PC-3 (cell line): ENCODE measurements at regions not wholly inside any gene's neighbourhood (a gene's known extent, or its start where the extent isn't known, plus 50 kb on each side); places are given as distances from the start of the nearest gene placed in this dataset.

Experiments used
- ATAC-seq: fragments of 200-7000 bp; cut with Tn5 transposase; 2 replicates; pipeline ENCODE4 v1.9.1; 2020; ENCODE audit warnings: mild to moderate bottlenecking, moderate library complexity
- BruUV-seq: library from RNA; stranded (reverse); fragments of 400-500 nt; replicated peaks from 2 replicates; lab custom pipeline; 2021; lab: Mats Ljungman, UMichigan
- CTCF ChIA-PET: fragments of 300-600 bp; sonication (Branson Sonifier 250); formaldehyde crosslinking; loops from one replicate; lab custom pipeline; 2022; ENCODE audit warnings: antibody characterized with exemption; lab: Charles Lee
- POLR2A ChIA-PET: fragments of 300-600 bp; sonication (Branson Sonifier 250); formaldehyde crosslinking; loops from one replicate; lab custom pipeline; 2022; ENCODE audit warnings: antibody characterized with exemption; ENCODE audit not compliant: unreplicated experiment; lab: Charles Lee
- DNase-seq: peaks from one replicate; pipeline ENCODE4 v3.0.0-alpha.2; 2015
- H2AFZ ChIP-seq: fragments of 300-600 bp; sonication (generic); 2 replicates; pipeline ENCODE4 v1.6.0; 2016; ENCODE audit warnings: antibody characterized with exemption, low read length
- H3F3A ChIP-seq: fragments of 300-600 bp; sonication (generic); one replicate; pipeline ENCODE4 v1.6.0; 2017; ENCODE audit warnings: antibody characterized with exemption, low read length, control low read depth, mild to moderate bottlenecking; ENCODE audit not compliant: unreplicated experiment
- H3K27ac ChIP-seq: fragments of 300-600 bp; sonication (generic); 2 replicates; pipeline ENCODE4 v1.5.1; 2016; ENCODE audit warnings: mild to moderate bottlenecking, low read length
- H3K27me3 ChIP-seq: fragments of 300-600 bp; sonication (generic); 2 replicates; pipeline ENCODE4 v1.6.1; 2016; ENCODE audit warnings: low read length, mixed read lengths
- H3K36me3 ChIP-seq: fragments of 300-600 bp; sonication (generic); 2 replicates; pipeline ENCODE4 v1.6.1; 2016; ENCODE audit warnings: low read depth, mixed run types, low read length, mixed read lengths
- H3K4me1 ChIP-seq: fragments of 300-600 bp; sonication (generic); 2 replicates; pipeline ENCODE4 v1.5.1; 2016; ENCODE audit warnings: low read length; ENCODE audit not compliant: insufficient read depth
- H3K4me2 ChIP-seq: fragments of 300-600 bp; sonication (generic); 2 replicates; pipeline ENCODE4 v1.6.0; 2016; ENCODE audit warnings: low read length
- H3K4me3 ChIP-seq: fragments of 300-600 bp; sonication (generic); 2 replicates; pipeline ENCODE4 v1.5.1; 2016; ENCODE audit warnings: mild to moderate bottlenecking, low read length, mixed read lengths
- H3K79me2 ChIP-seq: fragments of 300-600 bp; sonication (generic); 2 replicates; pipeline ENCODE4 v1.6.1; 2017; ENCODE audit warnings: low read length, mixed read lengths
- H3K9ac ChIP-seq: fragments of 300-600 bp; sonication (generic); 2 replicates; pipeline ENCODE4 v1.6.0; 2016; ENCODE audit warnings: mild to moderate bottlenecking, low read length
- H3K9me2 ChIP-seq: fragments of 300-600 bp; sonication (generic); replicated peaks from 2 replicates; pipeline ENCODE4 v1.6.1; 2016; ENCODE audit warnings: mixed run types, low read length, mixed read lengths
- H3K9me3 ChIP-seq: fragments of 300-600 bp; sonication (generic); 2 replicates; pipeline ENCODE4 v1.6.1; 2016; ENCODE audit warnings: low read length, mixed read lengths
- H4K20me1 ChIP-seq: fragments of 300-600 bp; sonication (generic); 2 replicates; pipeline ENCODE4 v1.6.1; 2016; ENCODE audit warnings: low read length, mixed read lengths
- CTCF ChIP-seq: fragments of 300-600 bp; sonication (generic); conservative IDR thresholded peaks from 2 replicates; pipeline ENCODE4 v1.5.1; 2017; ENCODE audit warnings: antibody characterized with exemption, low read depth, mild to moderate bottlenecking, low read length
- EZH2 ChIP-seq: fragments of 300-600 bp; sonication (generic); IDR thresholded peaks from one replicate; pipeline ENCODE4 v1.6.1; 2017; ENCODE audit warnings: antibody characterized with exemption, mild to moderate bottlenecking, low read length; ENCODE audit not compliant: unreplicated experiment
- EZH2phosphoT487 ChIP-seq: fragments of 300-600 bp; sonication (generic); IDR thresholded peaks from 2 replicates; pipeline ENCODE4 v1.6.1; 2018; ENCODE audit warnings: mild to moderate bottlenecking, antibody characterized with exemption, low read length, borderline replicate concordance
- intact Hi-C: fragments of 100-400 bp; cut with micrococcal nuclease; formaldehyde crosslinking; loops from 2 replicates; pipeline ENCODE4 v1.9.0; 2023

GRCh38 chr13:76533251-76533650 is 353.0 kb downstream of the KCTD12 start:
- Histone ChIP-seq H3K4me3 (no peak overlapping the region), H3F3A (no peaks in the 10 kb centered on the region), H3K79me2 (no peaks in the 10 kb centered on the region), H3K4me1 (no peaks in the 10 kb centered on the region), H3K9ac (no peak overlapping the region), H3K4me2 (no peak overlapping the region), H3K36me3 (no peaks in the 10 kb centered on the region), H2AFZ (no peak overlapping the region), H3K27me3 (peaks cover 5% of the 10 kb centered on the region; the same call in 1 of the 2 replicates), H3K27ac (no peak overlapping the region), H3K9me2 (no peaks in the 10 kb centered on the region), H4K20me1 (no peaks in the 10 kb centered on the region), H3K9me3 (no peaks in the 10 kb centered on the region)
- ChIA-PET POLR2A (no interaction called here), CTCF (no interaction called here)
- TF ChIP-seq EZH2 (no peak), CTCF (no peak), EZH2phosphoT487 (no peak)
- no peak for ATAC-seq
- intact Hi-C loops: no loop called here
- no TSS peak for BruUV-seq
- peak; percentile 5 for DNase-seq

- TF ChIP-seq EZH2: no peak
- no peak for TF ChIP-seq EZH2phosphoT487
- TF ChIP-seq CTCF: no peak
- POLR2A ChIA-PET: no interaction called here
Measured at GRCh38 chr13:76527041-76527440, 359.2 kb downstream of the KCTD12 start.

GRCh38 chr13:76523740-76524340 is 362.4 kb downstream of the KCTD12 start:
- TF ChIP-seq EZH2phosphoT487 (no peak), CTCF (no peak), EZH2 (no peak)
- BruUV-seq: no TSS peak
- H3K9me3 ChIP-seq: no peaks in the 10 kb centered on the region
- no peak overlapping the region for H2AFZ ChIP-seq
- H3K27me3 ChIP-seq: peaks cover 5% of the 10 kb centered on the region; the same call in 1 of the 2 replicates
- no peak overlapping the region for H3K9ac ChIP-seq
- H3K4me3 ChIP-seq: no peak overlapping the region
- no peak overlapping the region for H3K27ac ChIP-seq
- intact Hi-C loops: no loop called here
- no peaks in the 10 kb centered on the region for H3K9me2 ChIP-seq
- ChIA-PET CTCF (no interaction called here), POLR2A (no interaction called here)
- no peaks in the 10 kb centered on the region for H3K79me2 ChIP-seq
- H3K4me2 ChIP-seq: no peak overlapping the region
- H4K20me1 ChIP-seq: no peaks in the 10 kb centered on the region
- H3F3A ChIP-seq: no peaks in the 10 kb centered on the region
- no peak for DNase-seq
- no peaks in the 10 kb centered on the region for H3K36me3 ChIP-seq
- ATAC-seq: no peak
- no peaks in the 10 kb centered on the region for H3K4me1 ChIP-seq

More at GRCh38 chr13:76527041-76527440, 359.2 kb downstream of the KCTD12 start:
- CTCF ChIA-PET: no interaction called here
- ATAC-seq (no peak), DNase-seq (no peak)
- H3K9ac ChIP-seq: no peak overlapping the region
- H3K36me3 ChIP-seq: no peaks in the 10 kb centered on the region
- BruUV-seq: no TSS peak
- intact Hi-C loops: no loop called here
- no peak overlapping the region for H2AFZ ChIP-seq
- no peaks in the 10 kb centered on the region for H3K79me2 ChIP-seq
- no peaks in the 10 kb centered on the region for H3K9me3 ChIP-seq
- H3K4me3 ChIP-seq: no peak overlapping the region
- no peak overlapping the region for H3K27ac ChIP-seq
- H3K9me2 ChIP-seq: no peaks in the 10 kb centered on the region
- peaks cover 10% of the 10 kb centered on the region; the same call in 1 of the 2 replicates for H3K27me3 ChIP-seq
- no peaks in the 10 kb centered on the region for H4K20me1 ChIP-seq
- no peaks in the 10 kb centered on the region for H3K4me1 ChIP-seq
- H3K4me2 ChIP-seq: no peak overlapping the region
- no peaks in the 10 kb centered on the region for H3F3A ChIP-seq
